ENCODE measurements at regions not wholly inside any gene's neighbourhood (a gene's known extent, or its start where the extent isn't known, plus 50 kb on each side); places are given as distances from the start of the nearest gene placed in this dataset.

- TF ChIP-seq CTCF (conservative IDR thresholded peaks at IDR 0.05; ENCODE audit: low read depth, low read length) (no peak), EZH2 (IDR thresholded peaks at IDR 0.05; ENCODE audit: low read length, unreplicated experiment) (no peak), EZH2phosphoT487 (IDR thresholded peaks at IDR 0.05; ENCODE audit: borderline replicate concordance, low read length) (no peak)
Measured at GRCh38 chr12:91985002-91985787, 160.5 kb downstream of the BTG1 start.

Data from PC-3 (cell line).